HUES48 (cell line): ENCODE measurements at regions not wholly inside any gene's neighbourhood (a gene's known extent, or its start where the extent isn't known, plus 50 kb on each side); places are given as distances from the start of the nearest gene placed in this dataset.

Experiments
- H3K27ac ChIP-seq: one replicate; pipeline ENCODE4 v1.7.0; 2013; ENCODE audit warnings: low read depth, low read length, inconsistent platforms
- H3K27me3 ChIP-seq: 2 replicates; pipeline ENCODE4 v1.6.1; 2013; ENCODE audit warnings: mild to moderate bottlenecking, low read length; ENCODE audit not compliant: control insufficient read depth, insufficient read depth
- H3K36me3 ChIP-seq: 2 replicates; pipeline ENCODE4 v1.6.1; 2013; ENCODE audit warnings: low read length; ENCODE audit not compliant: control insufficient read depth, insufficient read depth
- H3K4me1 ChIP-seq: 2 replicates; pipeline ENCODE4 v1.6.1; 2013; ENCODE audit warnings: mild to moderate bottlenecking, low read length; ENCODE audit not compliant: control insufficient read depth, insufficient read depth
- H3K4me3 ChIP-seq: 2 replicates; pipeline ENCODE4 v1.5.1; 2013; ENCODE audit warnings: mild to moderate bottlenecking, low read depth, low read length
- H3K9ac ChIP-seq: 2 replicates; pipeline ENCODE4 v1.6.1; 2013; ENCODE audit warnings: mild to moderate bottlenecking, low read depth, low read length, moderate library complexity
- H3K9me3 ChIP-seq: 2 replicates; pipeline ENCODE4 v1.6.1; 2013; ENCODE audit warnings: low read length; ENCODE audit not compliant: control insufficient read depth, insufficient read depth

DNA sequence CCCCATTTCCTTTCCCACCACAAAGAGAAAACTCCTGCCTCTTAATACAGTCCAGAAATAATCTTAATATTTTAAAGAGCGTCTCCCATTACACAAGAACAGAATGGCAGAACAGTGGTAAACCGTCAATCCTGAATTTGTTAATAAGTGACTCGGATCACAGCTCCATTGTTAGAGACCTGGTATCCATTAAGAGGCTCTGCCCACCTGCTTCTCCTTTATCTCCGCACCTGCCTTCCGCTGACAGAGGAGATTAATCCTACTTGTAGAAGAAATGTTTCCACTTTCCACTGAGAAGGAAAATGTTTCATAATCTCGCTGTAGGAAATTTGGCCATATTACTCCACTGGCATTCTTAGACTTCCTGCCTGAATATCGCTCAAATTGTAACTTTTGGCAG lies 1493.2 kb downstream of the MAT2B start:
- Histone ChIP-seq H3K27ac (no peak overlapping the region), H3K4me3 (no peak overlapping the region)

GRCh38 chr5:165000479-165001190 lies 1495.2 kb downstream of the MAT2B start:
- H3K27ac ChIP-seq: no peak overlapping the region
- no peaks in the 10 kb centered on the region for H3K9me3 ChIP-seq
- no peak overlapping the region for H3K4me3 ChIP-seq
- H3K36me3 ChIP-seq: no peaks in the 10 kb centered on the region
- no peaks in the 10 kb centered on the region; the same call in 1 of the 2 replicates for H3K4me1 ChIP-seq
- no peaks in the 10 kb centered on the region for H3K27me3 ChIP-seq
- no peak overlapping the region for H3K9ac ChIP-seq

More for the DNA sequence above, 1493.2 kb downstream of the MAT2B start:
- H3K9ac ChIP-seq: no peak overlapping the region
- H3K27me3 ChIP-seq: no peaks in the 10 kb centered on the region
- no peaks in the 10 kb centered on the region for H3K36me3 ChIP-seq
- no peaks in the 10 kb centered on the region; the same call in 1 of the 2 replicates for H3K4me1 ChIP-seq
- H3K9me3 ChIP-seq: no peaks in the 10 kb centered on the region

DNA sequence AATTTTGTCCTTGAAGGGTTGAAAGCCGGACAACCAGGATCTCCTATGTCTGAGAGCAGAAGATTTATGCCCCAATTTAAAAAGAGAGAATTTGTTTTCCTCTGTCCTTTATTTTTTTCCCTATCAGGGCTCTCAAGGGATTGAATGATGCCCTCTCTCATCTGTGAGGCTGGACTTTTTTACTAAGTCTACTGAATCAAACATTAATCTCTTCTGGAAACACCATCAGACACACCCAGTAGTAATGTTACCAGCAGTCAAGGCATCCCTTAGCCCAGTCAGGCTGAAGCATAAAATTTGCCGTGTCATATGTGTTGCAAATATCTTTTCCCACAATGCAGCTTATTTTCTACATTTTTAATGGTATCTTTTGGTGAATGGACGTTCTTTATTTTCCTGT lies 1497.9 kb downstream of the MAT2B start:
- Histone ChIP-seq H3K9ac (no peak overlapping the region), H3K9me3 (no peaks in the 10 kb centered on the region), H3K36me3 (no peaks in the 10 kb centered on the region), H3K4me1 (no peaks in the 10 kb centered on the region; the same call in 1 of the 2 replicates), H3K4me3 (no peak overlapping the region), H3K27me3 (no peaks in the 10 kb centered on the region), H3K27ac (no peak overlapping the region)

GRCh38 chr5:165004175-165004574 lies 1498.8 kb downstream of the MAT2B start:
- H3K4me3 ChIP-seq: no peak overlapping the region
- H3K27ac ChIP-seq: no peak overlapping the region
- no peaks in the 10 kb centered on the region for H3K4me1 ChIP-seq
- H3K9ac ChIP-seq: no peak overlapping the region
- no peaks in the 10 kb centered on the region for H3K36me3 ChIP-seq
- no peaks in the 10 kb centered on the region for H3K27me3 ChIP-seq
- H3K9me3 ChIP-seq: no peaks in the 10 kb centered on the region

- H3K9me3 ChIP-seq: no peaks in the 10 kb centered on the region
- H3K4me3 ChIP-seq: no peak overlapping the region
- H3K36me3 ChIP-seq: no peaks in the 10 kb centered on the region
- H3K9ac ChIP-seq: no peak overlapping the region
- H3K4me1 ChIP-seq: no peaks in the 10 kb centered on the region
- H3K27me3 ChIP-seq: no peaks in the 10 kb centered on the region
- H3K27ac ChIP-seq: no peak overlapping the region
Measured at GRCh38 chr5:165014439-165014838, 1509.0 kb downstream of the MAT2B start.

DNA sequence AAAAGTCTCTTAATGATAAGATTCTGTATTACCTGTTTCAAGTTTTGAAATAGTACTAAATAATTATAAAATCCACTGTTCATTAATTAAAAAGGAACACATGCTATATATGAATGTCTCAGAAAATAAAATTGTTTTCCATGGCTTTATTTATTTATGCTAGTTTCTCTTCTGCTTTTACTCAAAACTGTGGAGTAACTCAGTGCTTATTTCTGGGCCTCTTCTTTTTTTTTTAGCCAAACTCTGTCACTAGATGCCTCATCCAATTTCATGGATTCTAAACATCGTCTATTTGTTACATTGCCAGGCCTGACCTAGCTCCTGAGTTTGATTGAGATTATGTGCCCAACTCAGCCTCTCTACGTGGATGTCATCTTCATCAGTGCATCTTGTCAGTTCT lies 1509.7 kb downstream of the MAT2B start:
- Histone ChIP-seq H3K4me3 (no peak overlapping the region), H3K27me3 (no peaks in the 10 kb centered on the region), H3K9ac (no peak overlapping the region), H3K9me3 (no peaks in the 10 kb centered on the region), H3K36me3 (no peaks in the 10 kb centered on the region), H3K27ac (no peak overlapping the region), H3K4me1 (no peaks in the 10 kb centered on the region)

DNA sequence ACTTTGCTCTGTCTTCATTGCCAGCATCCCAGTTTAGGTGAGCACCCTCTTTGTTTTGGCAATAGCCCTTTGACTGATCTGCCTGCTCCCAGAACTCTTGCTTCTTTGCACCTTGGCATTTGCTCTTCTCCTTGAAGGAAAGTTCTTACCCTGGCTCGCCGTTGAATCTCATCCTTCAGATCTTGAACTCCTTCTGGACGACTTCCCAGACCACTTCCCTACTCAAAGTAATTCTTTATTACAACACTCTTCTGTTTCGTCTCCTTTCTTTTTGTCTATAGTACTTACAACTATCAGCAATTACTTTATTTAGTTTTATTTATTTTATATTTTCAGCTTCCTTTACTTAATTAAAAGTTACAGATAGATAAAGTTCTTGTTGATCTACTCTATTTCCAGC lies 1510.1 kb downstream of the MAT2B start:
- no peaks in the 10 kb centered on the region for H3K4me1 ChIP-seq
- no peak overlapping the region for H3K4me3 ChIP-seq
- H3K27me3 ChIP-seq: no peaks in the 10 kb centered on the region
- no peak overlapping the region for H3K27ac ChIP-seq
- no peak overlapping the region for H3K9ac ChIP-seq
- H3K9me3 ChIP-seq: no peaks in the 10 kb centered on the region
- no peaks in the 10 kb centered on the region for H3K36me3 ChIP-seq

- Histone ChIP-seq H3K27me3 (no peaks in the 10 kb centered on the region), H3K4me1 (no peaks in the 10 kb centered on the region), H3K27ac (no peak overlapping the region), H3K9me3 (no peaks in the 10 kb centered on the region), H3K9ac (no peak overlapping the region), H3K36me3 (no peaks in the 10 kb centered on the region), H3K4me3 (no peak overlapping the region)
Measured at GRCh38 chr5:165026971-165027370, 1521.6 kb downstream of the MAT2B start.

GRCh38 chr5:165028356-165028755 lies 1522.9 kb downstream of the MAT2B start:
- Histone ChIP-seq H3K9ac (no peak overlapping the region), H3K4me1 (no peaks in the 10 kb centered on the region), H3K9me3 (no peaks in the 10 kb centered on the region), H3K27ac (no peak overlapping the region), H3K27me3 (no peaks in the 10 kb centered on the region), H3K4me3 (no peak overlapping the region), H3K36me3 (no peaks in the 10 kb centered on the region)

GRCh38 chr5:165029099-165029870 lies 1523.9 kb downstream of the MAT2B start:
- Histone ChIP-seq H3K27me3 (no peaks in the 10 kb centered on the region), H3K9ac (no peak overlapping the region), H3K36me3 (no peaks in the 10 kb centered on the region), H3K27ac (no peak overlapping the region), H3K9me3 (no peaks in the 10 kb centered on the region), H3K4me3 (no peak overlapping the region), H3K4me1 (no peaks in the 10 kb centered on the region)

GRCh38 chr5:165030971-165031370 lies 1525.6 kb downstream of the MAT2B start:
- Histone ChIP-seq H3K27me3 (no peaks in the 10 kb centered on the region), H3K9ac (no peak overlapping the region), H3K27ac (no peak overlapping the region), H3K9me3 (no peaks in the 10 kb centered on the region), H3K4me3 (no peak overlapping the region), H3K36me3 (no peaks in the 10 kb centered on the region), H3K4me1 (no peaks in the 10 kb centered on the region)
